ENCODE measurements at regions not wholly inside any gene's neighbourhood (a gene's known extent, or its start where the extent isn't known, plus 50 kb on each side); places are given as distances from the start of the nearest gene placed in this dataset.

- H3K9me3 ChIP-seq (ENCODE audit: insufficient read depth, low read length) = no peaks in the 10 kb centered on the region
- no peak for TF ChIP-seq YY1 (IDR thresholded peaks at IDR 0.05; ENCODE audit: insufficient read depth, insufficient read length)
- TF ChIP-seq SUZ12 (IDR thresholded peaks at IDR 0.05; ENCODE audit: extremely low read depth, insufficient read depth, insufficient read length) = no peak
- TF ChIP-seq ZNF274 (IDR thresholded peaks at IDR 0.05; ENCODE audit: low read depth, low read length) = no peak
- H3K36me3 ChIP-seq (ENCODE audit: insufficient read depth, insufficient read length, low read length) = no peaks in the 10 kb centered on the region
- H3K27me3 ChIP-seq (ENCODE audit: insufficient read depth, insufficient read length) = no peaks in the 10 kb centered on the region
- H3K4me1 ChIP-seq (ENCODE audit: insufficient read depth, insufficient read length) = no peaks in the 10 kb centered on the region
- no peak overlapping the region for H3K9ac ChIP-seq (ENCODE audit: insufficient read length, low read depth)
- no peak overlapping the region for H3K4me3 ChIP-seq (ENCODE audit: insufficient read length, low read depth)
- peak; percentile 38 for DNase-seq (ENCODE audit: low read depth, low spot score)
Measured at GRCh38 chr7:13835442-13835841, 154.0 kb downstream of the ETV1 start.

GRCh38 chr7:13839063-13839462 lies 150.4 kb downstream of the ETV1 start:
- Histone ChIP-seq H3K4me1 (ENCODE audit: insufficient read depth, insufficient read length) (no peaks in the 10 kb centered on the region), H3K4me3 (ENCODE audit: insufficient read length, low read depth) (no peak overlapping the region), H3K9me3 (ENCODE audit: insufficient read depth, low read length) (no peaks in the 10 kb centered on the region), H3K27me3 (ENCODE audit: insufficient read depth, insufficient read length) (no peaks in the 10 kb centered on the region), H3K36me3 (ENCODE audit: insufficient read depth, insufficient read length, low read length) (no peaks in the 10 kb centered on the region), H3K9ac (ENCODE audit: insufficient read length, low read depth) (no peak overlapping the region)
- DNase-seq (ENCODE audit: low read depth, low spot score) = no peak
- no peak for TF ChIP-seq YY1 (IDR thresholded peaks at IDR 0.05; ENCODE audit: insufficient read depth, insufficient read length)
- no peak for TF ChIP-seq ZNF274 (IDR thresholded peaks at IDR 0.05; ENCODE audit: low read depth, low read length)
- no peak for TF ChIP-seq SUZ12 (IDR thresholded peaks at IDR 0.05; ENCODE audit: extremely low read depth, insufficient read depth, insufficient read length)
